ENCODE measurements at regions not wholly inside any gene's neighbourhood (a gene's known extent, or its start where the extent isn't known, plus 50 kb on each side); places are given as distances from the start of the nearest gene placed in this dataset.

DNA sequence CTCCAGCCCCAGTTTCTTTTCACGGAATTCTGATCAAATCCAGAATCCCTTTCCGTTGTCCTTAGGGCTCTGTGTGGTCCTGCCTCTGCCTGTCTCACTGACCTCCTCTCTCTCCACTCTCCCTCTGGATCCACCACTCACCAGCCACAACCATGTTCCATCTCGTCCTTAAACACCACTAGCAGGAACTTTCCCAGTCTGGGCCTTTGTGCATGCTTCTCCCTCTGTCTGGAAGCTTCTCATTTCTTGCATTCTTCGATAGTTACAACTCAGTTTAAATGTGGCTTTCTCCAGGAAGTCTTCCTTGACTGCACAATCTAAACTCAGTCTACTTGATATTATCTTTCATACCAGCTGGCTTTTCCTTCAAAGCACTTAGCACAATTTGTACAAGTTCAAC lies 117.7 kb upstream of the MSX2 start:
- no peak overlapping the region for H3K4me3 ChIP-seq (ENCODE audit: low read depth, low read length)
- TF ChIP-seq CTCF (IDR thresholded peaks at IDR 0.05; ENCODE audit: low read depth, low read length, missing control alignments): no peak
- no peak for DNase-seq (ENCODE audit: low read depth)

- H3K4me3 ChIP-seq (ENCODE audit: low read depth, low read length): no peak overlapping the region
- no peak for TF ChIP-seq CTCF (IDR thresholded peaks at IDR 0.05; ENCODE audit: low read depth, low read length, missing control alignments)
- no peak for DNase-seq (ENCODE audit: low read depth)
These were observed 117.2 kb upstream of the MSX2 start for GRCh38 chr5:174607205-174607604.

- TF ChIP-seq CTCF (IDR thresholded peaks at IDR 0.05; ENCODE audit: low read depth, low read length, missing control alignments): no peak
- no peak overlapping the region for H3K4me3 ChIP-seq (ENCODE audit: low read depth, low read length)
- no peak for DNase-seq (ENCODE audit: low read depth)
These were observed 116.5 kb upstream of the MSX2 start for GRCh38 chr5:174607916-174608315.

DNA sequence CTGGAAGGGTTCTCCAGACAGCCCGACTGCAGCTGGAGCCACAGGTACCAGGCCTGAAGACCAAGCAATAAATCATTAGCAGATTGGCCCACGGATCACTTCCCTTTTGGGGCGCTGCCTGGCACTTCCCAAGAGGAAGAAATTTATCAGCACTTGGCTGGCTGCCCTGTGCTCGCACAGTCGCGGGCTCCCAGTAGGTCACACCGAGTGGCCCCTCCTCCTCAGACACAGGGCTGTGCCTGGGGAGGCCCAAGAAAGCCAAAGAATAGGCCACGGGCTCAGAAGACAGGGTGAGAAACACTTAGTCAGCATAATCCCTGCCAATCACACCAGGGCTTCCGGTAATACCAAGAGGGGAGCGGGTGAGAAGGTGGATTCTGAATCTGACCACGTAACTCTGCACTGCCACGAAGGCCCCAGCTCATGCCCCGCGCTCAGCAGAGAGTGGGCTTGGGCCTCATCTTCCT lies 115.7 kb upstream of the MSX2 start:
- no peak for DNase-seq (ENCODE audit: low read depth)
- H3K4me3 ChIP-seq (ENCODE audit: low read depth, low read length): no peak overlapping the region
- no peak for TF ChIP-seq CTCF (IDR thresholded peaks at IDR 0.05; ENCODE audit: low read depth, low read length, missing control alignments)

DNA sequence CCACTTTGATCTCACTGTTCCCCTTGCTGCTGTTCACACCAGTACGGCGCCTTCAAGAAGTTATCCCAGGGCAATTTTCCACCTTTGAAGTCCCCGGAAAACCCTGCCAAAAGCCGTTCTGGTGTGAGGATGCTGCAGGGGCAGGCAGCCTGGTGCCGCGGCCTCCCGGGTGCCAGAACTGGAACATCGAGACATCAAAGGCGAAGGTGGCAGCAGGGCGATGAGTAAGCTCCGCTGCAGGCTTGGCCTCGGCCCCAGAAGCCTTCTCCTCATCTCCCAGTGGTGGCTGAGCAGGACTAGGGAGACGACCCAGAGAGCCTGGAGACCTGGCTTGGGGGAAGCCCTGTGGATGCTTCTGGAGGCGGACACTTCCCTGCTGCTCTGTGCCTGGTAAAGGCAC lies 115.3 kb upstream of the MSX2 start:
- H3K4me3 ChIP-seq (ENCODE audit: low read depth, low read length): no peak overlapping the region
- no peak for TF ChIP-seq CTCF (IDR thresholded peaks at IDR 0.05; ENCODE audit: low read depth, low read length, missing control alignments)
- no peak for DNase-seq (ENCODE audit: low read depth)

DNA sequence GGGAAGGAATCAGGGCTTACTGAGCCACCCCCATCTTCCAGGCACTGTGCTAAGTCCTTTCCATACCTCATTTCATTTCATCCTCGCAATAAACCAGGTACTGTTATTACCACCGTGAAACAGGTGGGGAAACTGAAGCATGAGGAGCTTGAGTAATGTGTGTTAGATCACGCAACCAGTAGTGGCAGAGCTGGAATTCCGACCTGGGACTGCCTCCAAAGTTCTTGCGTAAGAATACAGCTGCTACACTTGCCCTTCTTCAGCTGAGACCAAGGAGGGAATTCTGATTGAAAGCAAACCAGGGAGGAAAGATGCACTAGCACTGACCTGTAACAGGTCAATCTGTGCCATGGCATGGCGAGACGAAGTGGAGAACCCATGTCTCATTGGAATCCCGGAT lies 113.4 kb upstream of the MSX2 start:
- no peak overlapping the region for H3K4me3 ChIP-seq (ENCODE audit: low read depth, low read length)
- no peak for DNase-seq (ENCODE audit: low read depth)
- TF ChIP-seq CTCF (IDR thresholded peaks at IDR 0.05; ENCODE audit: low read depth, low read length, missing control alignments): no peak

DNA sequence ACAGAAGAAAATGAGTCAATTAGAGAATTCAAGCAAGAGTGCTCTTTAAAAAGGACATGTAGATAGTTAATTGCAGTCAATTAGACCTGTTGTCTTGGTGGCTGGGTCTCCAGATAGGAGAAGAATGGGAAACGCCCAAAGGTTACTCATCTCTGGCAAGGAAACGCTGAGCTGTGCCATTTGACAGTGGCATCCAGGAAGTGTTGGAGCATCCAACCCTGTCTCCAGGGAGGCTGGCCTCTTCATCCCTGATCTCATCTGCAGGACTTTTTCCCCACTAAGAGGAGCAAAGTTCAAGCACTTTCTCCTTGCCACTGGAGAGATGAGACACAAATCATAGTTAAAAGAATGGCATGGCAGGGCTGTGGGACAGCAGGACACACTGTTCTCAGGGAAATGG lies 111.7 kb upstream of the MSX2 start:
- TF ChIP-seq CTCF (IDR thresholded peaks at IDR 0.05; ENCODE audit: low read depth, low read length, missing control alignments): no peak
- no peak for DNase-seq (ENCODE audit: low read depth)
- no peak overlapping the region for H3K4me3 ChIP-seq (ENCODE audit: low read depth, low read length)

Data from GM12864 (cell line).